Stimulated activated CD4-positive, alpha-beta T cell treated with anti-CD3 and anti-CD28 coated beads, TNF-alpha, amount 100 ng/mL, for 1 hour (primary cell): ENCODE measurements at regions not wholly inside any gene's neighbourhood (a gene's known extent, or its start where the extent isn't known, plus 50 kb on each side); places are given as distances from the start of the nearest gene placed in this dataset.

ENCODE experiments used
- DNase-seq, 3 donors: peaks; one replicate each; pipeline ENCODE4 v3.0.0-alpha.2; 2020; ENCODE audit warnings: low read depth in 3 of 3, low spot score in 1 of 3

DNA sequence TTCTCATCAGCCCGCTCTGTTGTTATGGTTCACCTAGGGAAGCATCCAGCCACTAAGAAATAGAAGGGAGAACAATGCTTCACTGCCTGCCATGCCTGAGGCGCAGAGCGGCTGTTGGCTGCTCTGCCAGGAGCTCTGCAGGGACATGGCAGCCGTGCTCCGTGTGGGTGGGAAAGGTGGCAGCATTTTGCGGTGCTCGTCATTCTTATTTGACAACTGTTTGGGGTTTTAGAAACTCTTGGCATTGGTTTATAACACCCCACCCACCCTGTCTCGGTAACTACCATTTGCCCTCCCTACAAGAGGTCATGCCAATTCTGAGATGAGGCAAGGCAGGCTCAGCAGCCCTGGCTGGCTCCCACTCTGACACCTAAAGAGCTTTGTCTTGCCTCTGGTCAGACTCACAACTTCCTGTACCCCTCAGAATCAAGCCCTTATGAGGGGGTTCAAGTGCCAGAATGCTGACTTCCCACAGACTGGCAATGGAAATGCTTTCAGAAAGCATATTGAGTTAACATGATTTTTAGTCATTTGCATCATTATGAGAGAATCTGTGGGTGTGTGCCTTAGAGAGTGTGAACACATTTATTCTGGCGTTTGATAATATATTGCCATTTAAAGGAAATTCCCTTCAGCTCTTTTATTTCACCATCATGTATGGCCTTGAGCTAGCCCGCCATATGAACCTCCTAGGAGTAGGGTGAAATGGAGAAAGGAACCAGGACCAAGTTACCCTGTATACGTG lies 288.0 kb upstream of the ANKRD55 start:
- DNase-seq, result no peak

DNA sequence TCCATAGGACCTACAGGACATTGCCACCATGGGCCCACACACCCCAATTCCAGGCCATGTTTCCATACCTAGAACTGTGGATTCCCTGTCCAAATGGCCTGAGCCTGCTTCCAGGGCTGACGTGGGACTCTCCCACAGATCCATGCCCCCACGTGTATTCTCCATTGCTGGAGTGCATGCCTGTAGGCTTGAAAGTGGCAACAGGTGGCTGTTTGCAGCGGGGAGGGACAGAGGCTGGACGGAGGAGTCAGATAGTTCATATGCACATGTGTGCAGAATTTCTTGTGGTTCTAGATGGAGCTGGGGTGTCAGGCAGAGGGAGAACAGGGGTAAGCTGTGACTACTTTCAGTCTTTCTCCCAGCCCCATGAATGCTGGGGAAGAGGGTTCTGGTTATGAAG lies 285.7 kb upstream of the ANKRD55 start:
- DNase-seq, result no peak

DNA sequence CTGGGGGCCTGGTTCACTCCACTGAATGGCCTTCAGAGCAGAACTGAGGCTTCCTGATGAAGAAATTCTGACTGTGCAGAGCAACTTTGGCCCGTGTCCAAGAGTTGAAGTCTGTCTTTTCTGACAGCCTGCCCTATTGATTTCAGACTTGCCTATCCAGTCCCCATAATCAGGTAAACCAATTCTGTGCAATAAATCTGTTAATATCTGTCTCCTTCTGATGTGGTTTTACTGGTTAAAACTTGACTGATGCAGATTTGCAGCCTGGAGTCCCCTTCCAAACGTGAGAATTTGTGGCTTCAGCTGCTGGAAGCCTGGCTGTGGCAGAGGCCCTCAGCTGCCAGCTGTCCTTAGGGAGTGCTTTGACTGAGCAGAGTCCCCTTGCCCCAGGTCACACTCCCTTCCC lies 283.9 kb upstream of the ANKRD55 start:
- DNase-seq, result no peak

DNA sequence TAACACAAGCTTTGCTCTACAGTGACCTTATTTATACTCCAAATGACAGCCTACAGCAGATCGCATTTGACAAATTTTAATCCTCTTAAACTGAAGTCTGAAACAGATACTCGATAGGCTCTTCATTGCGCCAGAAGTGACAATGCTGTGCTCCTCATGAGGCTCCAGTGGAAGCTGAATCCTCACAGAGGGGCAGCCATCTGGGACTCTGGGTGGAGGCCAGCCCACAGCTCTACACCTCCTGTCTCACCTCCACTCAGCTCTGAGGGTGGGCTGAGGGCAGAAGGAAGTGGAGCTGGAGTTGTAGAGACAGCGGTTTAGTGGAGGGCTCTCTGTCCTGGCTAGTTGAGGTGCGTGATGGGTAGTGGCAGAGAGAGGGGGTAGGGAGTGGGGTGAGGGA lies 283.3 kb upstream of the ANKRD55 start:
- DNase-seq, result no peak

DNA sequence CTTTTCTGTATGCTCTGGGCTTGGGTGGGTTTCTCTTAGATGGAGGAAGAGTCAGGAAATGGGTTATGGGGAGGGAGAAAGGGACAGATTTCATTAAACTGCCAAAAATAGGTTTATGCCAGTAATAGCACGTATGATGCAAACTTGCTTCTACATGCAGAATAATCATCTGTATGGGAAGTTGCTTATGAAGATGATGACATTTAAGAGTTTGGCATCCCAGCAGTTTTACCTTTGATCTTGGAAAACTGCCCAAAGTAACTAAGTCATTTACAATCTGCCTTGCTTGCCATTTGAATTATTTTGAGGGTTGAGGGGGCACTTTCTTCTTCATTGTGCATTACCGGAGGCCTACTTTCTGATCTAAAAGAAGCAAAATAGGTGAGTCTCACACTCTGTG lies 282.9 kb upstream of the ANKRD55 start:
- DNase-seq, result no peak

DNA sequence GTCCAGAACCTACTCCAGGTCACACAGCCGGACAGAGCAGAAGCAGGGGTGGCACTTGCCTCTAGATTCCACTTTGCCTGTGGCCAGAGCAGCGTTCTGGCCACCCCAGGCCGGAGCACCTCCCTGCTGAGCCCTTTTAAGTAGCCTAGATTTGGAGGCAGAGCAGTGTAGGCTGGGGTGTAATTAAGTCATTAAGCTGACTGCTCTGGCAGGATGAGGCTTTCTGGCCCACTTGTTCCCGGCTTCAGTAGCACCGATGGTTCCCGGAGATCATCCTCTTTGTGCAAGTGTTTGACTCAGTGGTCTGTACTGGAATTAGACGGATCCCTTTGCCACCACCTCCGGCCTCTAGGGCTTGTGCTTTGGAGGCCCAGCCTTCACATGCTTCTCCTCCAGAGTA lies 281.9 kb upstream of the ANKRD55 start:
- DNase-seq, result no peak

DNA sequence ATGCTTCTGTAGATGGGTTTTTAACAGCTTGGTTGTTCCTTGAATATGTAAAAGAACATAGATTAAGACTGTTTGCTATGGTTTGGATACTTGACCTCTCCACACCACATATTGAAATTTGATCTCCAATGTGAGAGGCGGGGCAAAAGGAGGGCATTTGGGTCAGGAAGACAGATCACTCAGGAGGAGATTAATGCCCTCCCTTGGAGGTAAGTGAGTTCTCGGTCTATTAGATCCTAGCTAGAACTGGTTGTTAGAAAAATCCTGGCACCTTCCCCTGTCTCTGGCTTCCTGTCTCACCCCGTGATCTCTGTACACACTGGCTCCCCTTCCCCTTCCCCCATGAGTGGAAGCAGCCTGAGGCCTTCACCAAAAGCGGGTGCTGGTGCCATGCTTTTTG lies 281.1 kb upstream of the ANKRD55 start:
- no peak for DNase-seq

DNA sequence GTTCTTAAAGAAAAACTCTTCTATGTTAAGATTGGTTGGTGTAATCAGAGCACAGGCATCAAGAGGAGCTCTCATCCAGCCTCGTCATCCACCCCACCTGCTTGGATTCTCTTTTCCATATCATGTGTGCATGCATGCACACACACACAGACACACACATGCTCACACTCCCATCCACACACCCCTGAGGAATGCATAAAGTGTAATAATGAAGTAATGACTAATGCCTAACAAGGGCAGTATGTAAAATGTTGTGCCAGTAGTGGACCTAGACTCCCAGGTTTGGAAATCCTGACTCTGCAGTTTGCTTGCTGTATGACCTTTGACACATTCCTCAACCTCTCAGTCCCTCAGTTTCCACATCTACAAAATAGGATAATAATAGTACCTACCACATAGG lies 280.0 kb upstream of the ANKRD55 start:
- DNase-seq, result no peak

DNA sequence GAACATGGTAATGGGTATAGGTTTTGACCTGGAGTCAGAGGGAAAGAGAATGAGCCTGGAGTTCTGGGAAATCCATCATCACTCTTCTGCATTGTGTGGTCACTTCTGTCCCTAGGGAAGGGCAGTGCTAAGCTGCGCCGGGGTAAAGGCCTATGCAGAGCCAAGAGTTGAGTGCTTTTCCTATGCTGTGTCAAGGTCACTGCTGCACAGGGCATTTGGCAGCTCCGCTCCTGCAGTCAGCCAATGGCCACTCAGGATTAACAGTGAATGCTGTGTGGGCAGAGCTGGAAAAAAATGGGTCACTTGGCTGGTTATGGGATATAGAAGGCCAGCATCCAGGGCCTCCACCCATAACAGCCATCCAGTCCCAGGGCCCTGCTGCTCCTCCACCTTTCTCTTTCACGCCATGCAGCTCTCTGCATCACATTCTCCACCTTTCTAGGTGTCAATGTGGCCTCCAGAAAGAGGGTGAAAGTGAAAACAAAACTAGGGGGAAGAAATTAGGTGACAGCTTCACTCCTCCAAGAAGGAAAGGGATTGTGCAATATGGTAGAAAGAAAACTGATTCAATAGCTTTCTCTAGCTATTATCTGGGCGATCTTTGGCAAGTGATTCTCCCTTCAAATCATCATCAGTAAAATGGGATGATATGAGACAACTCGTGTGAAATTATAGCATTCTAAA lies 279.3 kb upstream of the ANKRD55 start:
- no peak for DNase-seq

DNA sequence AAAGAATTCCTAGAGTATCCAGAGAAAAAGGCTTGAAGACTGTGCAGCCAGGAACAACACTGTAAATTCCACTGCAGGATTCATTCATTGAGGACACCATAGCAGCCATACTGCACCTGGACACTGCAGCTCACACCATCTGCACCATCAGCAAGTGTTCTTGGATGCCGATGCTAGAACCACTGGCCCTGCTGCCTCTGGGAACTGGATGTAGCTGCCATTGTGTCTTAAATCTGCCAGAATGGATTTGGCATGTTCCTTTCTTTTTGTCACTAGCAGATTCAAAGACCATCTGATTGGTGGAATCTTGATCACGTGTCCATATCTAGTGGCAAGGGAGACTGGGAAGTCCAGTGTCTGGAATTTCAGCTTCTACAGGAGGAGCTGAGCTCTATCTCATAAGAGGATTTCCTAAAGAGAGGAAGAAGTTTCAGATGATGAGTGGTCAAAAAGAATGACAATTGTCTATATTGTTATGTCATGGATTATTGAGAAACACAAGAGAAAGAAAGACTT lies 278.3 kb upstream of the ANKRD55 start:
- no peak for DNase-seq

DNA sequence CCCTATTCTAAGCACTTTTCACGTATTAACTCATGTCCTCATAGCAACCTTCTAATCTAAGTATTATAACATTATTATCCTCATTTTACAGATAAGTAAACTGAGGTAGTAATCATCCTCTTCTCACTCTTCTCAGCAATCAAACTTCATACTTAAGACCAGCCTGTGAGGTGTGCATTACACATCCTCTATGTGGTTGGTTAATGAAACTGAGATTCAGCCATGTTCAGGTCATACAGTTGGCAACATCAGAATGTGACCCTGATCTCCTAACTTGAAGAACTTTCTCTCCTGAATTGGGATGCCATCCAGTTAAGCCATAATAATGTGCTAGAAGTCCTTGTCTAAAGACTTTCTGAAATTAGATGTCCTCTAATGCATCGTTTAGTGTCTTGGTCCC lies 275.1 kb upstream of the ANKRD55 start:
- DNase-seq, result no peak

DNA sequence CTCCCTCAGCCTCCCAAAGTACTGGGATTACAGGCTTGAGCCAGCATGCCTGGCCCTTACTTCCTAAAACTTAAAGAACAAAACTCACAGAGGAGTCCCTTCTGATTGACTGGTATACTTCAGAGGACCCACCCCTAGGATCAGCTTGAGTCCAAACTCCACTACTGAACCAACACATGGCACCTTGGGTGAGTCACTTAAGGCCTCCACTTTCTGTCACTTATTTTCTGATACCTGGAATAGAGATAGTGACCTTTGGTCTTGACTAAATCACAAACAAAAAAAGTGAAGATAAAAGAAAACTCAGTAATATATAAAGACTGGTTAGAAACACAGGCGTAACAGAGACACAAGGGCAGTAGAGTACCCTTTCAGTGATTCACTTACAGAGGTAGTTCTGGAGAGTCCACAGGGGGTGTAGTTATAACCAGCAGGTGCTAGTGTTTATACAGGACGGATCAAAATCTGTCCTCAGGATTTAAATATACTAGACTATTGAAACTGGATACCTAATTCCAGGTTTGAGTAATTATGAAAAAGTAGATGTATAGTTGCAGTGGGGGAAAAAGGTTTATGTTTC lies 274.3 kb upstream of the ANKRD55 start:
- DNase-seq, result no peak

DNA sequence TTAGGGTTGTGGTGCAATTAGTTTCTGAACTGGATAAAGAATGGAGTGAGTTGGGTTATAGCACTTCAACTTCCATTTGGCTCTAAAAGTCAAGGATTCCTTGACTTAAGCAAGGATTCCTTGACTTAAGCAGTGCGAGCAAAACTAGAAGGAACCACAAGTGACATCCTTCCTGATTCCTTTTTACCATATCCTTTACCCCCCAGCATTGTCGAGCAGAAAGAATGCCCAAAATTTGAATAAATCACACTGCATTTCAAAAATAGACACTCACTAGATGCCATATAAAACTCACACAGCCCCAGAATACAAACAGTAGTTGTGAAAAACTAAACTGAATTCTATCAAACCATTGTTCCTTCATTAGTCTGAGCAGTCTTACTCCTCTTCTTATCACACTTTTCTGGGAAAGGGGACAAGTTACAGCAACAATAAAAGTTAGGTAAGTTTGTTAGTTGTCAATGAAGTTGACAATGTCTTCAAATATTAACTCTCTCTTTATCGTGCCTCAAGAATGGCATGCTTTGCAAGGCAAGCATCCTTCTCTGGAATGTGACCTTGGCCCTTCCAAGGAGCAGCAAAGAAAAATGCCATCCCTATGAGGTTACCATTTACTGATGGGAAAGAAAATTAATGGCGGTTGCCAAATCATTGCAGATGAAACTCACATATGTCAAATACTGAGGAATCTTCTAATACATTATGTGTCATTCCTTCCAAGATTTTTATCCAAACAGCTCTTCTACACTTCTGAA lies 273.3 kb upstream of the ANKRD55 start:
- DNase-seq, result no peak

DNA sequence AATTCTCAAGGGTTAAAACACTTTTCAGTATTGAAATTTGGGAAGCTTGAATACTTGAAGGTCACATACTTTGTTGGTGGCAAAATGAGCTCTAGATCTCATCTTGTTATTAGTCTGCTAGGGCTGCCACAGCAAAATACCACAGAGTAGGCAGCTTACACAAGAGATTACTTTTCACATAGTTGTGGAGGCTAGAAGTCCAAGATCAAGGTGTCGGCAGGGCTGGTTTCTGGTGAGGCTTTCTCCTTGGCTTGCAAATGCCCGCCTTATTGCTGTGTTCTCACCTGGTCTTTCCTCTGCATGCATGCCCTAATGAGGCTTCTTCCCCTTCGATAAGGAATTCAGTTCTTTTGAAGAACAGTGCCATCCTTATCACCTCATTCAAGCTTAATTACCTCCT lies 270.8 kb upstream of the ANKRD55 start:
- DNase-seq, result no peak

DNA sequence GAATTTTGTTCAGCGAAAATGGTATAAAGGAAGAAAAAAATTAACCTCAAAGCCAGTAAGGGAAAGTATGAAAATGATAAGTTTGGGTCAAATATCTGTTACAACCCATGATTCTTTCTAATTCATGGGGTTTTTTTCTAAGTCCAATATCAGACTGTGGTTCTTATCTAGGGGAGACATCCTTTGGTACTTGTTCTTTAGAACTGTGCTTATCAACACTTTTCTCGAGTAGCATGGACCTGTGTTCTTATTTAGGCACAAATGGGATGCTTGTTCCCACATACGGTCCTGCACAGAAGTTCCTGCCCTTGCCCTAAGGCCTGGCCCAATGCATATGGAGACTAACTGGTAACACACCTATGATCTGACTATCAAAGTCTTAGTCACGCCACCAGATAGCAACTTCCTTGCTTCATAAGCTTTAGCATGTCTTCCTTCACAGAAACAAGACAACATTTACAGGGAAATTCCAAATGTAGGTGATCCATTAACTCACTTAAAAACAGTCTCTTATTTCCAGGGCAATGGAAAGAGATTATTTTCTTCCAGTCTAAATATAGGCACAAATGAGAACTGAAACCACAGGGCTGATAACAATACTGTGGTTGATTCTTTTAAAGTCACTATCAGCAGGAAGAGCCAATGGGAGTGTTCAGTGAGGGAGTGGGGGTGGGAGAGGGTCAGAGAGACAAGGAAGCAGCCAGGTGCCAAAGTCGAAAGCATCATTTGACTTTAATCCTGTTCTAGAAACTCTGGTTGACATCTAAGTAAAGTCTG lies 268.8 kb upstream of the ANKRD55 start:
- no peak for DNase-seq

DNA sequence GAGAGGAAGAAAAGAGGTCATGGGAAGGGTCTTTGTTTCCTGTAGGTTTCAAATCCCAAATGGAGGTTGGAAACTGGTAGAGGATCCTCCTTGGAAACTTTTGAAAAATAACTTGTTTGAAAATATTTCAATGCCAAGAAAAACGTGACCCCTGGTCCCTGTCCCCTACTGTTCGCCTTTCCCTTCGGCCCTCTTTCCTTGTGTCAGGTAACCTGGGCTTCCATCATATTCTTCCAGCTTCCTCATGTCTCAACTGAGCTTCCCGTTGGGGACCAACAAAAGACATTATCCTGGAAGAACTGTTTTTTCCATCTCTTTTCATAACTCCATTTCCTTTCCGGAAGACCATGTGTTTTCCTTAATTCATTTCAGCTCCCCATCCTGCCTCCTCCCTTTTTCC lies 266.8 kb upstream of the ANKRD55 start:
- no peak for DNase-seq

DNA sequence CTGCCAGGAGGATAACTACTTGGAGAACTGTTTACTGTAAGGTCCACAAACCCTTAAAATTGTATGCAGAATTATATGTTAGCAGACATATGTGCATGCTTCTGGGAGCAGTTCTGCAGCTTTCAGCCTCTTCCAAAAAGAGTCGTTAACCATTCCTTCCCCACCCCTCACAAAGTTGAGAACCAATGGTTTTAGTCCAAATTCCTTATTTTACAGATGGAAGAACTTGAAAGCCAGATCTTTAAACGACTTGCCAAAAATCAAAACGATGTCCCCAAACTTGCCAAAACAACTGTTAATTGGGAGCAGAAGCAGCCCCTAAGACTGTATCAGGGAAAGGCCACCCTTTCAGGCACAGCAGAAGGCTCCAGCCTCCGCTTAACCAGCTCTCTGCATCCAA lies 266.4 kb upstream of the ANKRD55 start:
- DNase-seq, result no peak

DNA sequence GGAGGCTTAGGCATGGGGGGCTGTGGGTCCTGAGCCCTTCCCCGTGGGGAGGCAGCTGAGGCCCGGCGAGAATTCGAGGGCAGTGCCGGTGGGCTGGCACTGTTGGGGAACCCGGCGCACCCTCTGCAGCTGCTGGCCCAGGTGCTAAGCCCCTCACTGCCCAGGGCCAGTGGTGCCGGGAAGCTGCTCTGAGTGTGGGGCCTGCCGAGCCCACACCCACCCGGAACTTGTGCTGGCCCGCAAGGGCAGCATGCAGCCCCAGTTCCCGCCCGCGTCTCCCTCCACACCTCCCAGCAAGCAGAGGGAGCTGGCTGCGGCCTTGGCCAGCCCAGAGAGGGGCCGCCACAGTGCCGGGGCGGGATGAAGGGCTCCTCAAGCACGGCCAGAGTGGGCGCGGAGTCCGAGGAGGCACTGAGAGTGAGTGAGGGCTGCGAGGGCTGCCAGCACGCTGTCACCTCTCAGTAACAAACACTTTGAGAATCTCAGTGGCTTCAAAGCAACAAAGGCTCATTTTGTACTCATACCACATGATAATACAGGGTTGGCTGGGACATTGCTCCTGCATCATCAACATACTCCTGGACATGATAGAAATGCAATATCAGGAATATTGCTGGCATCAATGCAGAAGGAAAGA lies 265.7 kb upstream of the ANKRD55 start:
- DNase-seq, result no peak

DNA sequence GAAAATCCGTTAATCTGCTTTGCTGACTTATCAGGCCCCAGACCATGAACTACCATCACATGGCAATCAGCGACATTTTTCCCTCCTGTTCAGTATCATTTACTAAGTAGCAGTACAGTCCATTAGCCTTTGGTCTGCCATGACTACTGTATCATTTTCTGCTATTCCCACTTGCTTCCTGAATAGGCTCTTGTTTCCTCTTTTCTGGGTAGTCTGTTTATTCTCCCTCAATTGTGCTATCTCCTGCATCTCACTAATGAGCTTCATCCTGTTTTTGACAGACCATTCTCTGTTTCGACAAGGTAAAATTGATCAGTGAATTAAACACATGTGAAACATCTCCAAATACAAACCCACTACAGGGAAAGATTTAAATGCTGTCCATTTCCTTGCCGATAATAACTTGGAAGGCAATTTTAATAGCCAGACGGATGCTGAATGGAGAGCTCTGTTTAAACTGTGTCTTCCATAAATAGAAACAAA lies 263.5 kb upstream of the ANKRD55 start:
- no peak for DNase-seq

DNA sequence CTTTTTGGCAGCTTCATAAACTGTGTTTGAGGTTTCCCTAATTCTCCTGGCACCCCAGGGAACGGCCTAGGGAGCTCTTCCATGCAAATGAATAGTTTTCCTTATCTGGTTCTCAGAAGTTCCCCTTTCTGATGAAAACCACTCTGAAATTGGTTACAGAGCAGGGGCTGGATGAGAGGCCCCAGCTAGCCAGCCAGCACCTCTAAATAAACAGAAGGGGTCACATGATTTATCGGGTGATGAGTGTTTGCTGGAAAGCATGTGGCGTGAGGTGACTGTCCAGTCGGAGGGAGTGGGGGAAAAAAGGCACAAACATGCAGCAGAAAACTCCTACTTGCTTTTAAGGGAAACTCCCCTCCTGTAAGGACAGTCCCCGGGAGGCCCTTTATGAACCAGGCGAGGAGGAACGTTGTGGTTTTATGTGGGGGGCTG lies 261.2 kb upstream of the ANKRD55 start:
- DNase-seq, result no peak
